ENCODE measurements at regions not wholly inside any gene's neighbourhood (a gene's known extent, or its start where the extent isn't known, plus 50 kb on each side); places are given as distances from the start of the nearest gene placed in this dataset.

- 75% methylated on average over 15 of the region's 16 CpGs for WGBS
- DNase-seq (ENCODE audit: extremely low spot score), result no peak
- Histone ChIP-seq H3K27me3 (peaks cover 0 to 46% (median 0%) of the 10 kb centered on the region in 4 donors), H3K36me3 (no peaks in the 10 kb centered on the region), H3K9me3 (peaks cover 0 to 2% (median under 1%) of the 10 kb centered on the region in 4 donors), H3K4me1 (no peaks in the 10 kb centered on the region), H3K27ac (replicated peaks in 1 of 4) (no peak overlapping the region), H3K4me3 (no peak overlapping the region)
- intact Hi-C loops (cut with DNase I), result no loop called here
- TF ChIP-seq, protein P1, sequence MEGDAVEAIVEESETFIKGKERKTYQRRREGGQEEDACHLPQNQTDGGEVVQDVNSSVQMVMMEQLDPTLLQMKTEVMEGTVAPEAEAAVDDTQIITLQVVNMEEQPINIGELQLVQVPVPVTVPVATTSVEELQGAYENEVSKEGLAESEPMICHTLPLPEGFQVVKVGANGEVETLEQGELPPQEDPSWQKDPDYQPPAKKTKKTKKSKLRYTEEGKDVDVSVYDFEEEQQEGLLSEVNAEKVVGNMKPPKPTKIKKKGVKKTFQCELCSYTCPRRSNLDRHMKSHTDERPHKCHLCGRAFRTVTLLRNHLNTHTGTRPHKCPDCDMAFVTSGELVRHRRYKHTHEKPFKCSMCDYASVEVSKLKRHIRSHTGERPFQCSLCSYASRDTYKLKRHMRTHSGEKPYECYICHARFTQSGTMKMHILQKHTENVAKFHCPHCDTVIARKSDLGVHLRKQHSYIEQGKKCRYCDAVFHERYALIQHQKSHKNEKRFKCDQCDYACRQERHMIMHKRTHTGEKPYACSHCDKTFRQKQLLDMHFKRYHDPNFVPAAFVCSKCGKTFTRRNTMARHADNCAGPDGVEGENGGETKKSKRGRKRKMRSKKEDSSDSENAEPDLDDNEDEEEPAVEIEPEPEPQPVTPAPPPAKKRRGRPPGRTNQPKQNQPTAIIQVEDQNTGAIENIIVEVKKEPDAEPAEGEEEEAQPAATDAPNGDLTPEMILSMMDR (IDR thresholded peaks at IDR 0.05), result no peak
- no peak for TF ChIP-seq POLR2A (IDR thresholded peaks at IDR 0.05; ENCODE audit: low read depth)
Observed at GRCh38 chr10:131655101-131655849, 245.5 kb upstream of the PPP2R2D start.

GRCh38 chr10:131656009-131656408 lies 244.8 kb upstream of the PPP2R2D start:
- Histone ChIP-seq H3K27me3 (peaks cover 0 to 39% (median 0%) of the 10 kb centered on the region in 4 donors), H3K4me1 (no peaks in the 10 kb centered on the region), H3K27ac (replicated peaks in 1 of 4) (no peak overlapping the region), H3K36me3 (no peaks in the 10 kb centered on the region), H3K9me3 (peaks cover 0 to 7% (median 2%) of the 10 kb centered on the region in 4 donors), H3K4me3 (no peak overlapping the region)
- TF ChIP-seq POLR2A (IDR thresholded peaks at IDR 0.05; ENCODE audit: low read depth), result no peak
- TF ChIP-seq, protein P1 (IDR thresholded peaks at IDR 0.05), result no peak
- no peak for TF ChIP-seq EP300 (IDR thresholded peaks at IDR 0.05)
- TF ChIP-seq POLR2AphosphoS5 (IDR thresholded peaks at IDR 0.05), result no peak
- no peak for DNase-seq (ENCODE audit: extremely low spot score)
- 77% methylated on average over 7 of the region's 7 CpGs for WGBS
- intact Hi-C loops (cut with DNase I), result no loop called here

DNA sequence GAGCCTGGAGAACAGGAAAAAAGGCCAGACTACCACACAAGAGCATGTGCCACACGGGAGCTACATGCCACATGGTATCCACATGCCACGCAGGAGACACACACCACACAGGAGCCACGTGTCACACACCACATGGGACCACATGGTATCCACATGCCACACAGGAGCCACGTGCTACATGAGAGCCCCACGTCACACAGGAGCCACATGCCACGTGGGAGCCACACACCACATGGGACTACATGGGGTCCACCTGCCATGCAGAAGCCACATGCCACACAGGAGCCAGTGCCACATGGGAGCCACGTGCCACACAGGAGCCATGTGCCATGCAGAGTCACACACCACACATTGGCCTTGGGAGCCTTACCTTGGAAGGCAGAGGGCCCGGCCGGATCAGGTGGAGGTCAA lies 244.4 kb upstream of the PPP2R2D start:
- WGBS, result 82% methylated on average over 4 of the region's 9 CpGs
- TF ChIP-seq POLR2A (IDR thresholded peaks at IDR 0.05; ENCODE audit: low read depth) (no peak), POLR2AphosphoS5 (IDR thresholded peaks at IDR 0.05) (no peak), EP300 (IDR thresholded peaks at IDR 0.05) (no peak)
- TF ChIP-seq, protein P1 (IDR thresholded peaks at IDR 0.05), result no peak
- no peak overlapping the region for H3K27ac ChIP-seq (replicated peaks in 1 of 4)
- H3K4me1 ChIP-seq, result no peaks in the 10 kb centered on the region
- H3K27me3 ChIP-seq, result peaks cover 0 to 34% (median 0%) of the 10 kb centered on the region in 4 donors
- no peak for DNase-seq (ENCODE audit: extremely low spot score)
- intact Hi-C loops (cut with DNase I), result no loop called here
- peaks cover 0 to 7% (median 2%) of the 10 kb centered on the region in 4 donors for H3K9me3 ChIP-seq
- H3K4me3 ChIP-seq, result no peak overlapping the region
- H3K36me3 ChIP-seq, result no peaks in the 10 kb centered on the region

DNA sequence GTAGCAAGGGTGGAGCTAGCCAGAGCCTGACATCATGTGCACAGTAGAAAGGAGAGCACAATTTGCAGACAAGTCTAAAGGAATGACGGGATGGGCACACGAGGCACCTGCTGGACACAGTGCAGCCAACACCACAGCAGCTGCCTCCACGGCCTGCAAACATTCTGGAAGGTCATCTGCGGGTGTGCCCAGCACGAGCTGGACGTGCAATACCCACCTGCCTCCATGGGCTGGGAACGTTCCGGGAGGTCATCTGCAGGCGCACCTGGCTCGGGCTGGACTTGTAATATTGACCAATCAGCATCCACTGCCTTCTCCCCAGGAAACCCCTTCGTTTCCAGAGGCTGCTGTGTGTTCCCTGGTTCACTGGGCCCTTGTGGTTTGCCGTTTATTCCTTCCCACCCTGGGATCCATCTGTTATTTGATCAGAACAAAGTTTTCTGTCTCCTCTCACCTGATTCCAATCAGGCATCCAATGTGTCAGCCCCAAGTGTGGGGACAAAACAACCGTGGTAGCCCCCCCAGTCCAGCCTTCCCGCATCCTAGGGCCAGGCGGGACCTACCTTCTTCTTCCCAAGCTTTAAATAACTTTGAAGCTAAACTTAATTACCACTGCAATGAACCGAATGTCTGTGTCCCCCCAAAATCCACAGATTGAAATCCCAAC lies 243.4 kb upstream of the PPP2R2D start:
- H3K4me1 ChIP-seq, result no peaks in the 10 kb centered on the region
- H3K9me3 ChIP-seq, result peaks cover 0 to 7% (median 2%) of the 10 kb centered on the region in 4 donors
- H3K4me3 ChIP-seq, result no peak overlapping the region
- TF ChIP-seq POLR2A (IDR thresholded peaks at IDR 0.05; ENCODE audit: low read depth) (no peak), EP300 (IDR thresholded peaks at IDR 0.05) (no peak), POLR2AphosphoS5 (IDR thresholded peaks at IDR 0.05) (no peak)
- TF ChIP-seq, protein P1 (IDR thresholded peaks at IDR 0.05), result no peak
- H3K27me3 ChIP-seq, result peaks cover 0 to 24% (median 0%) of the 10 kb centered on the region in 4 donors
- no peak overlapping the region for H3K27ac ChIP-seq (replicated peaks in 1 of 4)
- 72% methylated on average over 8 of the region's 16 CpGs for WGBS
- H3K36me3 ChIP-seq, result no peaks in the 10 kb centered on the region
- intact Hi-C loops (cut with DNase I), result no loop called here
- no peak for DNase-seq (ENCODE audit: extremely low spot score)
